HL-60/S4 treated with retinoic acid at 250 ng/mL for 4 days and 3 days (cell line): ENCODE measurements at regions not wholly inside any gene's neighbourhood (a gene's known extent, or its start where the extent isn't known, plus 50 kb on each side); places are given as distances from the start of the nearest gene placed in this dataset.
"Not testable (repeated sequence)": the region's sequence is repeated elsewhere in the genome, so short reads cannot be mapped to it uniquely, and the experiment has no call there.

Experiments used
- in situ Hi-C: fragments of 300-500 bp; cut with MboI; formaldehyde crosslinking; loops from 2 replicates; pipeline ENCODE4 v1.7.0; 2022; ENCODE audit warnings: low sequenced_read_pairs

GRCh38 chr16:59096682-59097081 is 362.6 kb upstream of the GOT2 start:
- in situ Hi-C loops: not testable (repeated sequence)

GRCh38 chr16:59090541-59090940 is 356.4 kb upstream of the GOT2 start:
- in situ Hi-C loops: no loop called here

- in situ Hi-C loops: no loop called here
Observed at GRCh38 chr16:59088431-59088830, 354.3 kb upstream of the GOT2 start.

GRCh38 chr16:59087641-59088040 is 353.5 kb upstream of the GOT2 start:
- in situ Hi-C loops: no loop called here

- in situ Hi-C loops: no loop called here
Observed at GRCh38 chr16:59067205-59067604, 333.1 kb upstream of the GOT2 start.

- in situ Hi-C loops: no loop called here
Observed at GRCh38 chr16:59060207-59060606, 326.1 kb upstream of the GOT2 start.

GRCh38 chr16:59058250-59058649 is 324.1 kb upstream of the GOT2 start:
- in situ Hi-C loops: no loop called here

- in situ Hi-C loops: no loop called here
Observed at GRCh38 chr16:59053911-59054310, 319.8 kb upstream of the GOT2 start.

GRCh38 chr16:59052231-59052630 is 318.1 kb upstream of the GOT2 start:
- in situ Hi-C loops: no loop called here

GRCh38 chr16:59048876-59049275 is 314.8 kb upstream of the GOT2 start:
- in situ Hi-C loops: no loop called here

- in situ Hi-C loops: no loop called here
Observed at GRCh38 chr16:59047114-59047513, 313.0 kb upstream of the GOT2 start.

GRCh38 chr16:59046335-59046734 is 312.2 kb upstream of the GOT2 start:
- in situ Hi-C loops: no loop called here

GRCh38 chr16:59045501-59045900 is 311.4 kb upstream of the GOT2 start:
- in situ Hi-C loops: no loop called here

- in situ Hi-C loops: no loop called here
Observed at GRCh38 chr16:59044616-59045015, 310.5 kb upstream of the GOT2 start.

GRCh38 chr16:59042301-59042700 is 308.2 kb upstream of the GOT2 start:
- in situ Hi-C loops: no loop called here

GRCh38 chr16:59039066-59039720 is 305.1 kb upstream of the GOT2 start:
- in situ Hi-C loops: no loop called here

- in situ Hi-C loops: no loop called here
Observed at GRCh38 chr16:59030923-59031485, 296.9 kb upstream of the GOT2 start.

- in situ Hi-C loops: no loop called here
Observed at GRCh38 chr16:59021751-59022150, 287.6 kb upstream of the GOT2 start.

- in situ Hi-C loops: no loop called here
Observed at GRCh38 chr16:59013930-59014329, 279.8 kb upstream of the GOT2 start.

- in situ Hi-C loops: no loop called here
Observed at GRCh38 chr16:58999762-59000161, 265.6 kb upstream of the GOT2 start.

GRCh38 chr16:58992755-58993154 is 258.6 kb upstream of the GOT2 start:
- in situ Hi-C loops: not testable (repeated sequence)

- in situ Hi-C loops: not testable (repeated sequence)
Observed at GRCh38 chr16:58983181-58983965, 249.3 kb upstream of the GOT2 start.
